GM19452 (cell line): ENCODE measurements at regions not wholly inside any gene's neighbourhood (a gene's known extent, or its start where the extent isn't known, plus 50 kb on each side); places are given as distances from the start of the nearest gene placed in this dataset.

Experiments used
- ATAC-seq: cut with Tn5 transposase; IDR thresholded peaks from one replicate; pipeline ENCODE4 v1.9.1; 2021; ENCODE audit not compliant: unreplicated experiment

DNA sequence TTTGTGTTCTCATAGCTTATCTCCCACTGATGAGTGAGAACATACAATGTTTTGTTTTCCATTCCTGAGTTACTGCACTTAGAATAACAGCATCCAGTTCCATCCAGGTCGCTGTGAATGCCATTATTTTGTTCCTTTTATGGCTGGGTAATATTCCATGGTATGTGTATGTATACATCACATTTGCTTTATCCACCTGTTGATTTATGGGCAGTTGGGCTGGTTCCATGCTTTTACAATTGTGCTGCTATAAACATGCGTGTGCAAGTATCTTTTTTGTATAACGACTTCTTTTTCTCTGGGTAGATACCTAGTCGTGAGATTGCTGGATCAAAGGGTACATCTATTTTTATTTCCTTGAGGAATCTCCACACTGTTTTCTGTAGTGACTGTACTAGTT lies 74.8 kb downstream of the ZNF280B start:
- no peak for ATAC-seq
